ENCODE measurements at regions not wholly inside any gene's neighbourhood (a gene's known extent, or its start where the extent isn't known, plus 50 kb on each side); places are given as distances from the start of the nearest gene placed in this dataset.

- H3K9me3 ChIP-seq (ENCODE audit: control insufficient read depth, insufficient read depth, low read depth, low read length): no peaks in the 10 kb centered on the region
- no peak for DNase-seq (ENCODE audit: low read depth in 2 of 2)
These were observed 520.2 kb downstream of the SPRY1 start for GRCh38 chr4:123916821-123917220.

DNA sequence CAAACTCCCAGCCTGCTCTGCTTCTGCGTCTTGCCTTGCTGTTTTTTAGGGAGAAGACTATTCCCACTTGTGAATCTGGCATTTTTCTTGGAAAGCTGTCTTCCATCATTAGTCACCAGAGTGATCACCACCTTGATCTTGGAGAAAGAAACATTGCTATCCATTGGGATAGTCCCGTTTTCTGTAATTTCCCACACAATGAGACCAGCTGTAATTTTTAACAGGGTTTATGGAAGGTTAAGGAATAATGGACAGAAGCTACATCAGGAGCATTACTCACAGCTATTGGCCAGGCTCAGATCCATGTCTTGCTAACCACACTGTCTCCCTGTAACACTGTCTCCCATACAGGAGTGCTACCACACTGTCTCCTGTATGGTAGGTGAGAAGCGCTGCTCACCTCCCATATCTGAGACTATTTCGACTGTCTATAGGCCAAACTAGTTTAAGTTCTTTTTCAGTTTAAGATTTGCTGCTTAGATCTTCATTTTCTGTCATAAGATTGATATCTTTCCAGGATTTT, 523.0 kb downstream of the SPRY1 start:
- no peak overlapping the region for H2AFZ ChIP-seq (ENCODE audit: low read length)
- no peaks in the 10 kb centered on the region for H3K9me3 ChIP-seq (ENCODE audit: control insufficient read depth, insufficient read depth, low read depth, low read length)

More at GRCh38 chr4:123916821-123917220, 520.2 kb downstream of the SPRY1 start:
- no peak overlapping the region for H3K27ac ChIP-seq (ENCODE audit: insufficient read depth, low read length)
- H3K27me3 ChIP-seq (ENCODE audit: control insufficient read depth, insufficient read depth, low read length): no peaks in the 10 kb centered on the region
- no peaks in the 10 kb centered on the region for H3K36me3 ChIP-seq (ENCODE audit: control insufficient read depth, insufficient read depth, low read length)
- H3K4me3 ChIP-seq (replicated peaks in 1 of 4; ENCODE audit: control extremely low read depth in 1 of 4, insufficient read depth in 1 of 4, low read depth in 3 of 4, low read length in 4 of 4): no peak overlapping the region
- no peak overlapping the region for H3K4me2 ChIP-seq (ENCODE audit: extremely low read depth, insufficient read depth, low read length)
- H3K9ac ChIP-seq (ENCODE audit: insufficient read depth, low read length): no peak overlapping the region
- no peaks in the 10 kb centered on the region for H3K79me2 ChIP-seq (ENCODE audit: control insufficient read depth, insufficient read depth, low read length)
- no peaks in the 10 kb centered on the region for H4K20me1 ChIP-seq (ENCODE audit: control insufficient read depth, extremely low read depth, insufficient read depth, low read length)
- H2AFZ ChIP-seq (ENCODE audit: low read length): no peak overlapping the region
- TF ChIP-seq EZH2 (IDR thresholded peaks at IDR 0.05; ENCODE audit: low read length, missing control alignments): no peak
- no peaks in the 10 kb centered on the region for H3K4me1 ChIP-seq (ENCODE audit: control insufficient read depth, extremely low read depth, insufficient read depth, low read length)

DNA sequence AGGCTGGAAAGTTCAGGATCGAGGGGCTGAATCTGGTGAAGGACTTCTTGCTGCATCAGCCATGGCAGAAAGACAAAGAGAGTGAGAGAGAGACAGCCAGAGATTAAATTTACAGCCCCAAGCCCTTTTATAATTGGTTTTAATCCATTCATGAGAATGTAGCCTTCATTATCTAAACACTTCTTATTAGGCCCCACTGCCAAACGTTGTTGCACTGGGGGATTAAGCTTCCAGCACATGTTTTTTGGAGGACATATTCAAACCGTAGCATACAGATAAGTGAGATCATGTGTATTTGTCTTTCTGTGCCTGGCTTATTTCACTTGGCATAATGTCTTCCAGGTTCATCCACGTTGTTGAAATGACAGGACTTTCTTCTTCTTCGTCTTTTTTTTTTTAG, 524.7 kb downstream of the SPRY1 start:
- H3K9ac ChIP-seq (ENCODE audit: insufficient read depth, low read length): no peak overlapping the region
- no peak overlapping the region for H2AFZ ChIP-seq (ENCODE audit: low read length)
- DNase-seq (ENCODE audit: low read depth in 2 of 2): no peak
- no peaks in the 10 kb centered on the region for H4K20me1 ChIP-seq (ENCODE audit: control insufficient read depth, extremely low read depth, insufficient read depth, low read length)
- H3K4me1 ChIP-seq (ENCODE audit: control insufficient read depth, extremely low read depth, insufficient read depth, low read length): no peaks in the 10 kb centered on the region
- H3K4me3 ChIP-seq (replicated peaks in 1 of 4; ENCODE audit: control extremely low read depth in 1 of 4, insufficient read depth in 1 of 4, low read depth in 3 of 4, low read length in 4 of 4): no peak overlapping the region
- no peak overlapping the region for H3K27ac ChIP-seq (ENCODE audit: insufficient read depth, low read length)
- H3K9me3 ChIP-seq (ENCODE audit: control insufficient read depth, insufficient read depth, low read depth, low read length): no peaks in the 10 kb centered on the region
- H3K27me3 ChIP-seq (ENCODE audit: control insufficient read depth, insufficient read depth, low read length): no peaks in the 10 kb centered on the region
- no peak overlapping the region for H3K4me2 ChIP-seq (ENCODE audit: extremely low read depth, insufficient read depth, low read length)
- TF ChIP-seq CTCF (conservative IDR thresholded peaks at IDR 0.05 in 1 of 2, IDR thresholded peaks at IDR 0.05 in 1 of 2; ENCODE audit: low read depth in 1 of 2, low read length in 2 of 2) (no peak), EZH2 (IDR thresholded peaks at IDR 0.05; ENCODE audit: low read length, missing control alignments) (no peak)
- H3K79me2 ChIP-seq (ENCODE audit: control insufficient read depth, insufficient read depth, low read length): no peaks in the 10 kb centered on the region
- H3K36me3 ChIP-seq (ENCODE audit: control insufficient read depth, insufficient read depth, low read length): no peaks in the 10 kb centered on the region

More for the DNA sequence above, 523.0 kb downstream of the SPRY1 start:
- Histone ChIP-seq H3K36me3 (ENCODE audit: control insufficient read depth, insufficient read depth, low read length) (no peaks in the 10 kb centered on the region), H3K4me1 (ENCODE audit: control insufficient read depth, extremely low read depth, insufficient read depth, low read length) (no peaks in the 10 kb centered on the region), H3K27me3 (ENCODE audit: control insufficient read depth, insufficient read depth, low read length) (no peaks in the 10 kb centered on the region), H3K4me2 (ENCODE audit: extremely low read depth, insufficient read depth, low read length) (no peak overlapping the region), H4K20me1 (ENCODE audit: control insufficient read depth, extremely low read depth, insufficient read depth, low read length) (no peaks in the 10 kb centered on the region), H3K9ac (ENCODE audit: insufficient read depth, low read length) (no peak overlapping the region), H3K4me3 (replicated peaks in 1 of 4; ENCODE audit: control extremely low read depth in 1 of 4, insufficient read depth in 1 of 4, low read depth in 3 of 4, low read length in 4 of 4) (no peak overlapping the region), H3K27ac (ENCODE audit: insufficient read depth, low read length) (no peak overlapping the region), H3K79me2 (ENCODE audit: control insufficient read depth, insufficient read depth, low read length) (no peaks in the 10 kb centered on the region)
- TF ChIP-seq CTCF (conservative IDR thresholded peaks at IDR 0.05 in 1 of 2, IDR thresholded peaks at IDR 0.05 in 1 of 2; ENCODE audit: low read depth in 1 of 2, low read length in 2 of 2): no peak
- peak in 1 of 2 donors; percentile 3 for DNase-seq (ENCODE audit: low read depth in 2 of 2)

All from fibroblast of lung (primary cell).